SK-N-SH treated with all-trans-retinoic acid at 6 μM for 48 hours (cell line): ENCODE measurements at regions not wholly inside any gene's neighbourhood (a gene's known extent, or its start where the extent isn't known, plus 50 kb on each side); places are given as distances from the start of the nearest gene placed in this dataset.

Source experiments
- PATZ1 ChIP-seq: fragments of 250-450 bp; sonication (Bioruptor Pico); IDR thresholded peaks from 2 replicates; pipeline ENCODE4 v1.8.0; 2020; ENCODE audit warnings: mild to moderate bottlenecking, moderate library complexity, borderline replicate concordance
- PPARA ChIP-seq: fragments of 250-450 bp; sonication (Bioruptor Pico); IDR thresholded peaks from 2 replicates; pipeline ENCODE4 v1.5.0; 2020; ENCODE audit warnings: mild to moderate bottlenecking, borderline replicate concordance
- TOX ChIP-seq: fragments of 250-450 bp; sonication (Bioruptor Pico); IDR thresholded peaks from 2 replicates; pipeline ENCODE4 v1.8.0; 2021; ENCODE audit warnings: mild to moderate bottlenecking, moderate library complexity, borderline replicate concordance
- TSHZ2 ChIP-seq: fragments of 250-450 bp; sonication (Bioruptor Pico); IDR thresholded peaks from 2 replicates; pipeline ENCODE4 v1.5.0; 2020; ENCODE audit warnings: mild to moderate bottlenecking, moderate library complexity
- ZFP3 ChIP-seq: fragments of 250-450 bp; sonication (Bioruptor Pico); IDR thresholded peaks from 2 replicates; pipeline ENCODE4 v1.5.0; 2020; ENCODE audit warnings: mild to moderate bottlenecking, moderate library complexity
- ZNF565 ChIP-seq: fragments of 450-650 bp; formaldehyde crosslinking; conservative IDR thresholded peaks from 2 replicates; pipeline ENCODE4 v1.5.0; 2020; ENCODE audit warnings: low read depth, mild to moderate bottlenecking, moderate library complexity

- TF ChIP-seq PATZ1 (CRISPR knock-in tag) (no peak), ZFP3 (CRISPR knock-in tag) (no peak), PPARA (CRISPR knock-in tag) (no peak), TOX (CRISPR knock-in tag) (no peak), ZNF565 (CRISPR knock-in tag) (no peak), TSHZ2 (CRISPR knock-in tag) (no peak)
Measured at GRCh38 chr17:79388556-79389295, 222.1 kb downstream of the RBFOX3 start.
